Superior temporal gyrus (tissue), 1 donor: ENCODE measurements at regions not wholly inside any gene's neighbourhood (a gene's known extent, or its start where the extent isn't known, plus 50 kb on each side); places are given as distances from the start of the nearest gene placed in this dataset.
"Not testable (repeated sequence)": the region's sequence is repeated elsewhere in the genome, so short reads cannot be mapped to it uniquely, and the experiment has no call there.

Experiments
- DNase-seq: peaks from one replicate; pipeline ENCODE4 v3.0.0-alpha.2; 2016; ENCODE audit errors: extremely low spot score

GRCh38 chr5:32534041-32534440 is 51.3 kb upstream of the SUB1 start:
- no peak for DNase-seq

GRCh38 chr5:32531885-32532520 is 53.4 kb upstream of the SUB1 start:
- DNase-seq = peak; percentile 73

GRCh38 chr5:32527321-32527720 is 58.0 kb upstream of the SUB1 start:
- not testable (repeated sequence) for DNase-seq

GRCh38 chr5:32526810-32527209 is 58.5 kb upstream of the SUB1 start:
- no peak for DNase-seq

- DNase-seq = no peak
These were observed 61.7 kb upstream of the SUB1 start for GRCh38 chr5:32523625-32524024.

- no peak for DNase-seq
These were observed 62.8 kb upstream of the SUB1 start for GRCh38 chr5:32522429-32523143.

- no peak for DNase-seq
These were observed 63.9 kb upstream of the SUB1 start for GRCh38 chr5:32521481-32521880.

GRCh38 chr5:32520972-32521371 is 64.4 kb upstream of the SUB1 start:
- no peak for DNase-seq

- DNase-seq = no peak
These were observed 65.0 kb upstream of the SUB1 start for GRCh38 chr5:32520356-32520755.

- no peak for DNase-seq
These were observed 65.8 kb upstream of the SUB1 start for GRCh38 chr5:32519508-32519907.

- DNase-seq = no peak
These were observed 70.3 kb upstream of the ZFR start for GRCh38 chr5:32514806-32515205.

GRCh38 chr5:32512926-32513325 is 68.4 kb upstream of the ZFR start:
- DNase-seq = no peak

GRCh38 chr5:32511776-32512374 is 67.3 kb upstream of the ZFR start:
- DNase-seq = no peak

- no peak for DNase-seq
These were observed 66.3 kb upstream of the ZFR start for GRCh38 chr5:32510860-32511259.

GRCh38 chr5:32508806-32509805 is 64.6 kb upstream of the ZFR start:
- no peak for DNase-seq

- peak; percentile 51 for DNase-seq
These were observed 63.3 kb upstream of the ZFR start for GRCh38 chr5:32507738-32508434.

GRCh38 chr5:32506799-32507198 is 62.3 kb upstream of the ZFR start:
- DNase-seq = no peak

- peak; percentile 70 for DNase-seq
These were observed 61.7 kb upstream of the ZFR start for GRCh38 chr5:32506201-32506661.

- DNase-seq = peak; percentile 44
These were observed 61.2 kb upstream of the ZFR start for GRCh38 chr5:32505756-32506155.

GRCh38 chr5:32504989-32505596 is 60.6 kb upstream of the ZFR start:
- peak; percentile 67 for DNase-seq
